Body of pancreas (tissue), 4 donors: ENCODE measurements at regions not wholly inside any gene's neighbourhood (a gene's known extent, or its start where the extent isn't known, plus 50 kb on each side); places are given as distances from the start of the nearest gene placed in this dataset.

Experiments used
- ATAC-seq: fragments of 150-250 bp; one replicate; pipeline ENCODE4 v1.9.1; 2016
- DNase-seq, 4 donors: peaks; one replicate each; pipeline ENCODE4 v3.0.0-alpha.2; 2019
- H3K27ac ChIP-seq, 4 donors: fragments of 200-600 bp; sonication (generic); 1 replicate in 3 of 4; 2 replicates in 1 of 4; pipeline versions ENCODE4 v1.5.1 to v1.6.1; 2016 to 2019; ENCODE audit warnings: mild to moderate bottlenecking in 1 of 4, mixed read lengths in 1 of 4, moderate library complexity in 1 of 4
- H3K27me3 ChIP-seq, 2 donors: fragments of 200-600 bp; sonication (generic); one replicate each; pipeline ENCODE4 v1.6.0; 2016; ENCODE audit warnings: mild to moderate bottlenecking in 1 of 2
- H3K36me3 ChIP-seq, 2 donors: fragments of 200-600 bp; sonication (generic); replicated peaks in 1 of 2; 2 replicates each; pipeline ENCODE4 v1.5.1; 2016; ENCODE audit warnings: low read depth in 2 of 2; ENCODE audit not compliant: insufficient read depth in 1 of 2
- H3K4me1 ChIP-seq: fragments of 200-600 bp; sonication (generic); one replicate; pipeline ENCODE4 v1.6.0; 2016
- H3K4me3 ChIP-seq, 2 donors: fragments of 200-600 bp; sonication (generic); 1 replicate in 1 of 2; 2 replicates in 1 of 2; pipeline ENCODE4 v1.5.1; 2016 to 2019
- H3K9me3 ChIP-seq, 3 donors: fragments of 200-600 bp; sonication (generic); 1 replicate in 2 of 3; 2 replicates in 1 of 3; pipeline ENCODE4 v1.5.1; 2016
- POLR2A ChIP-seq, 3 donors: fragments of 450-650 bp; IDR thresholded peaks; one replicate each; pipeline ENCODE4 v1.6.1; 2016; ENCODE audit warnings: antibody characterized with exemption in 3 of 3, mild to moderate bottlenecking in 2 of 3
- WGBS, 2 donors: methylation state at CpG; one replicate each; pipeline ENCODE4 v1.1.5; 2017; 5-methylcytosine and 5-hydroxymethylcytosine counted together
- intact Hi-C: fragments of 100-400 bp; cut with DNase I; formaldehyde crosslinking; loops from one replicate; pipeline ENCODE4 v1.15.1; 2023
- TF ChIP-seq, protein P1 (sequence below), 7 experiments: fragments of 450-650 bp in 4 of 7; fragments of 200-600 bp in 3 of 7; sonication (generic) in 3 of 7; IDR thresholded peaks; one replicate each; pipeline ENCODE4 v1.5.1; 2016 to 2019; ENCODE audit warnings: antibody characterized with exemption in 7 of 7

DNA sequence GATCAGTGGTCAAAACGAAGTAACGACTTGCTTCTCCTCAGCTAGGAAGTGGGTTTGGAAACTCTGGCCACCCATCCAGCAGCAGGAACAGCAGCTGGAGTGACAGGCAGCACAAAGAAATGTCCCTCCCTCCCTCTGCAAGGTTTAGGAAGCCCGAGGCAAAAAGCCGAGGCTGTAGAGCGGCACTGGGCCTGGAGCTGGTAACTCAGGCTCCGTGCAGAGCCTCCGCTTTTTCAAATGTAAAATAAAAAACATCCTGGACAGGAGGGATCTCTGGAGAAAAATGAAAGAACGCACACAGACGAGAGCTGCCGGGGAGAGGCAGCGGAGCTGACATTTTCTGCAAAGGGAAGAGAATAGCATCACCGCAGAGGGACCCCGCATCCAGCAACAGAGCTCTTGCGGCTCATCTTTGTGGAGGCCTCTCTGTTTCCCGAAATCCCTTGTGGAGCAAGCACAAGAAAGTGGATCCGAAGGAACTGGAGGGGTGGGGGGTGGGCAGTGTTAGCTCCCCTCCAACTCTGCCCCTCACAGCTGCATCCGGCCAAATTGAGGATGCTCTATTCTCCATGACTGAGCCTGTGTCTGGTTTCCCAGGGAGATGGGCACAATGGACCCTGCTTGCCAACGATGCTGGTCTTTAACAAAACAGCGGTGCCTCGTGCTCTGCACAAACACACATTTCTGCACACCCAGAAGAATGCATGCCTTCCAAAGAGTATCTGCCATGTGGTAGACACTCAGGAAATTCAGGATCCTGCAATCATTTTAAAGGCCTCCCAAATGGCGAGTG, 335.5 kb upstream of the ZFHX3 start:
- H3K9me3 ChIP-seq, result no peaks in the 10 kb centered on the region
- no peak overlapping the region for H3K27ac ChIP-seq
- H3K36me3 ChIP-seq, result no peaks in the 10 kb centered on the region
- no peaks in the 10 kb centered on the region for H3K4me1 ChIP-seq
- H3K27me3 ChIP-seq, result no peaks in the 10 kb centered on the region
- H3K4me3 ChIP-seq, result no peak overlapping the region
- 74% methylated on average over 21 of the region's 21 CpGs for WGBS, 2 donors
- ATAC-seq (no peak), DNase-seq (no peak)
- intact Hi-C loops, result no loop called here
- no peak for TF ChIP-seq POLR2A (IDR thresholded peaks at IDR 0.05)
- TF ChIP-seq, protein P1, sequence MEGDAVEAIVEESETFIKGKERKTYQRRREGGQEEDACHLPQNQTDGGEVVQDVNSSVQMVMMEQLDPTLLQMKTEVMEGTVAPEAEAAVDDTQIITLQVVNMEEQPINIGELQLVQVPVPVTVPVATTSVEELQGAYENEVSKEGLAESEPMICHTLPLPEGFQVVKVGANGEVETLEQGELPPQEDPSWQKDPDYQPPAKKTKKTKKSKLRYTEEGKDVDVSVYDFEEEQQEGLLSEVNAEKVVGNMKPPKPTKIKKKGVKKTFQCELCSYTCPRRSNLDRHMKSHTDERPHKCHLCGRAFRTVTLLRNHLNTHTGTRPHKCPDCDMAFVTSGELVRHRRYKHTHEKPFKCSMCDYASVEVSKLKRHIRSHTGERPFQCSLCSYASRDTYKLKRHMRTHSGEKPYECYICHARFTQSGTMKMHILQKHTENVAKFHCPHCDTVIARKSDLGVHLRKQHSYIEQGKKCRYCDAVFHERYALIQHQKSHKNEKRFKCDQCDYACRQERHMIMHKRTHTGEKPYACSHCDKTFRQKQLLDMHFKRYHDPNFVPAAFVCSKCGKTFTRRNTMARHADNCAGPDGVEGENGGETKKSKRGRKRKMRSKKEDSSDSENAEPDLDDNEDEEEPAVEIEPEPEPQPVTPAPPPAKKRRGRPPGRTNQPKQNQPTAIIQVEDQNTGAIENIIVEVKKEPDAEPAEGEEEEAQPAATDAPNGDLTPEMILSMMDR (IDR thresholded peaks at IDR 0.05), result no peak

DNA sequence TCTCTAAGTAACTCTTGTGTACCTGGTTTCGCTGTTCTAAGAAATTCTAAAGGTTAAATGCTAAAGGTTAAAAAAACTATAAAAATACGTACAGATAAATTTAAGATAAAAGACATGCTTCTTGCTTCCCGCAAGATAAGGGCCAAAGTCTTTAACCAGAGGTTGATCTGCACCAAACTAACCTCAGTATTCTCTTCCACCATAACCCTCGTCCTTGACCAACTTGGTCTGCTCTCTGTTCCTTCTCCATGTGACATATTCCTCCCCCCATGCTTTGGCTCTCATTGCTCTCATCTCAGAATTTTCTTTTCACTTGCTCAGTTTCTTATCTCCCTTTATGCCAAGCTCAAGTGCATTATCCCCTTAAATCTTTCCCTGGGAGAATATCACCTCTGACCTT, 330.5 kb upstream of the ZFHX3 start:
- Histone ChIP-seq H3K9me3 (no peaks in the 10 kb centered on the region), H3K4me1 (no peaks in the 10 kb centered on the region), H3K27ac (no peak overlapping the region), H3K4me3 (no peak overlapping the region), H3K36me3 (no peaks in the 10 kb centered on the region), H3K27me3 (no peaks in the 10 kb centered on the region)
- ATAC-seq, result no peak
- TF ChIP-seq POLR2A (IDR thresholded peaks at IDR 0.05), result no peak
- TF ChIP-seq, protein P1 (IDR thresholded peaks at IDR 0.05), result no peak
- WGBS, 2 donors, result 56 to 57% methylated on average over 4 of the region's 4 CpGs
- intact Hi-C loops, result no loop called here
- no peak for DNase-seq

DNA sequence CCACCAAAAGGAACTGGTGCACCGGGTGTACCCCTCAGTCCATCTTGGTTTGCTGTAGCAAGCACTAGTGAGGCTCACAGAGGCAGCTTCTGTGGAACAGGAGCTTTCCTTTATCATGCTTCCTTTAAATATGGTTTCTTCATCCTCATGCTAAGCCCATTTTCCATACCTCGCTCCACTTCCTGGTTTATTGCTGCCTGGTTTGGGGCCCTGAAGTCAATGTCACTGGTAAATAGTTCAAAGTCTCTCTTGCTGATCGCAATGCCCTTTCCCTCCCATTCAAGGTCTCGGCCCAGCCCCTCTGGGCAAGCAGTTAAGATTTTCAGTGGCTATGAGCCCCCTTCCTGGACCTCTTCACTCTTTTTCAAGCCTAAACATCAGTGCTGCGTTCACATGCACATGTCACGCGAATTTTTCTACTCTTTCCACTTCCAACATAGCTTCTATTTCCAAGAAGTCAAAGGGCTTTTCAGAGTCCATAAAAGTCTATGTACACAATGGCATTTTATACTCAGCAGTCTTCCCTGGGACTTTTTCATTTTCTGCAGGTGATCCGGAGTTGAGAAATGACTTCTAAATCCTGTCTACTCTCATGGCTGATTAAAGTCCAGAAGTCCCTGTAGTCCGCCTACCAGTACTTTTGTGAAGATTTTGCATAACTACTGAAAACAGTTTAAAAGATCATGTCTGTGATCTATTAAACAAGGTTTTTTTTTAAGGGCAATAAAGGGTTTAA, 323.8 kb upstream of the ZFHX3 start:
- H3K4me3 ChIP-seq, result no peak overlapping the region
- DNase-seq (no peak), ATAC-seq (no peak)
- 59 to 65% methylated on average over 9 of the region's 9 CpGs for WGBS, 2 donors
- no peaks in the 10 kb centered on the region for H3K4me1 ChIP-seq
- no peaks in the 10 kb centered on the region for H3K36me3 ChIP-seq
- H3K9me3 ChIP-seq, result no peaks in the 10 kb centered on the region
- intact Hi-C loops, result no loop called here
- TF ChIP-seq POLR2A (IDR thresholded peaks at IDR 0.05), result no peak
- TF ChIP-seq, protein P1 (IDR thresholded peaks at IDR 0.05), result no peak
- H3K27me3 ChIP-seq, result no peaks in the 10 kb centered on the region
- no peak overlapping the region for H3K27ac ChIP-seq

DNA sequence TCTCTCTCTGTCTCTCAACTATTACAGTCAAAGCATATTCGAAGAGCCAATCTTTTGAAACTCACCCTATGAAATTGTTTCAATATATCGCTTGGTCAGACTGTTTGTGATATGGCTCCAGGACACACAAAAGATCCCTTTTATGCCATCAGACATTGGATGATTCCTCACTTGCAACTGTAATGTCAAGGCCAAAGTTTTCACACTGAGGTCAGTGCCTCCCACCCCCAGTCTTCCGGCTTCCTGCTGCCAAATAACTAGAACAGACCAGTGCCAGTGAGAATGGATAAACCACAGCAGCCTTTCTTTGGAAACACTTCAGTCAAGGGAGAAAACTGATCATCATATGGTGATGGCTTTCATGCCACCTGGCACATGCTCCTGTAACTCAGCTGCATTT, 321.9 kb upstream of the ZFHX3 start:
- Histone ChIP-seq H3K27ac (no peak overlapping the region), H3K9me3 (no peaks in the 10 kb centered on the region), H3K27me3 (no peaks in the 10 kb centered on the region), H3K4me1 (no peaks in the 10 kb centered on the region), H3K4me3 (no peak overlapping the region), H3K36me3 (no peaks in the 10 kb centered on the region)
- ATAC-seq (no peak), DNase-seq (no peak)
- intact Hi-C loops, result no loop called here
- 60 to 65% methylated on average over 3 of the region's 3 CpGs for whole genome bisulfite sequencing, 2 donors
- no peak for TF ChIP-seq POLR2A (IDR thresholded peaks at IDR 0.05)
- TF ChIP-seq, protein P1 (IDR thresholded peaks at IDR 0.05), result no peak
